ENCODE measurements at regions not wholly inside any gene's neighbourhood (a gene's known extent, or its start where the extent isn't known, plus 50 kb on each side); places are given as distances from the start of the nearest gene placed in this dataset.

DNA sequence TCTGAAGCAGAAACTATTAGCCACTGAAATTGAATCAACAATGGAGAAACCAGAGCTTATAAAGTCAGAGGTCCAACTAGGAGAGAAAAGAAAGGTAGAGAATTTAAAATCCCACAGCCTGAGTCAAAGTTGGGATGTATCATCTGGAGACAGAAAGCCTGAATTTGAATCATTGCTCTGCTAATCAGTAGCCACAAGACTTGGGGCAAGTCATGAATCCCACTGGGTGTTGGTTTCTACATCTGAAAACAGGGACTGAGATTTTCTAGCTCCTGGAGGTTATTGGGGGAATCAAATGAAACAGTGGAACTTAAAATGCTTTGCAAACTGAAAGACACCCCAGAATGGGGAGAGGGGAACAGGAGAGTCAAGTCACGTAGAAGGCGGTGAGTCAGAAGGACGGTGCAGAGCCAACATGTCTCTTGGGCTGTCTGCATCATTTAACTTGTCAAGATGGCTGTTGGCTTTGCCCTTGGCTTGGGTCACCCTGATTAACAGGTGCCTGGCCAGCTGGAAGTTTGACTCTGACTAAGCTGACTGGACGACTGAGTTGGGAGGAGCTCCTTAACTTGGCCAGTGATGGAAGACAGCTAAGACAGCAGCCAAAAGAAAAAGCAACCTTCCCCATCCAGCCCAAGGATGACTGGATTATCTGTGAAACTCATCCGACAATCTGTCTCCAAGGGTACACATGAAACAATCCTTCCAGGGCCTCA lies 60.6 kb upstream of the ADRA1B start:
- Histone ChIP-seq H4K20me1 (ENCODE audit: control insufficient read depth, insufficient read depth) (no peaks in the 10 kb centered on the region), H3K4me1 (ENCODE audit: control insufficient read depth, insufficient read depth, low read length) (no peaks in the 10 kb centered on the region), H3K36me3 (ENCODE audit: control insufficient read depth in 2 of 2, insufficient read depth in 2 of 2, low read length in 1 of 2) (no peaks in the 10 kb centered on the region), H3K4me2 (ENCODE audit: control insufficient read depth, insufficient read depth) (no peak overlapping the region), H2AFZ (ENCODE audit: control insufficient read depth, low read depth, low read length) (no peak overlapping the region), H3K9ac (ENCODE audit: control insufficient read depth, insufficient read depth, low read length) (no peak overlapping the region), H3K27ac (ENCODE audit: control insufficient read depth, insufficient read depth) (no peak overlapping the region), H3K27me3 (replicated peaks in 1 of 2; ENCODE audit: control insufficient read depth in 2 of 2, insufficient read depth in 2 of 2, low read length in 1 of 2) (no peaks in the 10 kb centered on the region; a peak in 1 of 4 replicates), H3K4me3 (no peak overlapping the region), H3K9me3 (replicated peaks; ENCODE audit: control insufficient read depth, insufficient read depth, low read length) (no peaks in the 10 kb centered on the region), H3K79me2 (ENCODE audit: control insufficient read depth, insufficient read depth, low read length) (no peaks in the 10 kb centered on the region)
- no peak for DNase-seq (ENCODE audit: low read depth, low spot score)
- TF ChIP-seq, protein P1, sequence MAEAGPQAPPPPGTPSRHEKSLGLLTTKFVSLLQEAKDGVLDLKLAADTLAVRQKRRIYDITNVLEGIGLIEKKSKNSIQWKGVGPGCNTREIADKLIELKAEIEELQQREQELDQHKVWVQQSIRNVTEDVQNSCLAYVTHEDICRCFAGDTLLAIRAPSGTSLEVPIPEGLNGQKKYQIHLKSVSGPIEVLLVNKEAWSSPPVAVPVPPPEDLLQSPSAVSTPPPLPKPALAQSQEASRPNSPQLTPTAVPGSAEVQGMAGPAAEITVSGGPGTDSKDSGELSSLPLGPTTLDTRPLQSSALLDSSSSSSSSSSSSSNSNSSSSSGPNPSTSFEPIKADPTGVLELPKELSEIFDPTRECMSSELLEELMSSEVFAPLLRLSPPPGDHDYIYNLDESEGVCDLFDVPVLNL (IDR thresholded peaks at IDR 0.05; ENCODE audit: low read depth, low read length): no peak
- TF ChIP-seq HDAC6 (IDR thresholded peaks at IDR 0.05; ENCODE audit: unreplicated experiment) (no peak), PML (IDR thresholded peaks at IDR 0.05; ENCODE audit: low read length) (no peak), ZBTB40 (IDR thresholded peaks at IDR 0.05; ENCODE audit: borderline replicate concordance) (no peak), MXI1 (IDR thresholded peaks at IDR 0.05; ENCODE audit: low read depth, low read length) (no peak), ESRRA (IDR thresholded peaks at IDR 0.05; ENCODE audit: low read length) (no peak), JUND (IDR thresholded peaks at IDR 0.05; ENCODE audit: low read depth, low read length) (no peak), CHD1 (IDR thresholded peaks at IDR 0.05; ENCODE audit: low read depth, low read length) (no peak), ZSCAN29 (IDR thresholded peaks at IDR 0.05) (no peak), FOS (IDR thresholded peaks at IDR 0.05; ENCODE audit: borderline replicate concordance, extremely low read depth, insufficient read length) (no peak), KLF5 (IDR thresholded peaks at IDR 0.05; ENCODE audit: partially characterized antibody) (no peak), ZNF687 (IDR thresholded peaks at IDR 0.05) (no peak)
- TF ChIP-seq, protein P2, sequence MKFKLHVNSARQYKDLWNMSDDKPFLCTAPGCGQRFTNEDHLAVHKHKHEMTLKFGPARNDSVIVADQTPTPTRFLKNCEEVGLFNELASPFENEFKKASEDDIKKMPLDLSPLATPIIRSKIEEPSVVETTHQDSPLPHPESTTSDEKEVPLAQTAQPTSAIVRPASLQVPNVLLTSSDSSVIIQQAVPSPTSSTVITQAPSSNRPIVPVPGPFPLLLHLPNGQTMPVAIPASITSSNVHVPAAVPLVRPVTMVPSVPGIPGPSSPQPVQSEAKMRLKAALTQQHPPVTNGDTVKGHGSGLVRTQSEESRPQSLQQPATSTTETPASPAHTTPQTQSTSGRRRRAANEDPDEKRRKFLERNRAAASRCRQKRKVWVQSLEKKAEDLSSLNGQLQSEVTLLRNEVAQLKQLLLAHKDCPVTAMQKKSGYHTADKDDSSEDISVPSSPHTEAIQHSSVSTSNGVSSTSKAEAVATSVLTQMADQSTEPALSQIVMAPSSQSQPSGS (IDR thresholded peaks at IDR 0.05; ENCODE audit: low read length): no peak
- POLR2A ChIA-PET: no interaction called here
- ATAC-seq: no peak
- SMC1A ChIA-PET (ENCODE audit: uncharacterized antibody, unreplicated experiment): interaction anchor here (0.9 to 1.5 kb wide), 3 partner anchors 11 to 51 kb away, joined by 4 read pairs; no protein-coding TSS in a partner anchor
- FAIRE-seq: no peak
- in situ Hi-C loops (cut with MboI) (no loop called here), intact Hi-C loops (cut with micrococcal nuclease; ENCODE audit: unreplicated experiment) (no loop called here)
- CTCF ChIA-PET: interaction anchor here (0.8 kb wide), 2 partner anchors 12 to 80 kb away, joined by 3 read pairs; no protein-coding TSS in a partner anchor
- RAD21 ChIA-PET (ENCODE audit: unreplicated experiment): no interaction called here
- no TSS peak for BruUV-seq (replicated peaks)
- WGBS (ENCODE audit: insufficient coverage, insufficient replicate concordance, low lambda C conversion rate, missing lambda C conversion rate): 75% methylated on average over 5 of the region's 5 CpGs

Data from GM12878 (cell line).